Neural cell (in vitro differentiated cells): ENCODE measurements at regions not wholly inside any gene's neighbourhood (a gene's known extent, or its start where the extent isn't known, plus 50 kb on each side); places are given as distances from the start of the nearest gene placed in this dataset.

Experiments used
- H2AFZ ChIP-seq: fragments of 200-600, 300-800 bp; sonication (generic), shearing (Covaris generic); 2 replicates; pipeline ENCODE4 v1.6.0; 2014; ENCODE audit warnings: low read depth, mild to moderate bottlenecking, antibody characterized with exemption, low read length, moderate library complexity
- H3F3A ChIP-seq: fragments of 200-600 bp; shearing (Covaris generic); 2 replicates; pipeline ENCODE4 v1.6.1; 2016; ENCODE audit warnings: mild to moderate bottlenecking, moderate library complexity, mixed read lengths, antibody characterized with exemption, low read length; ENCODE audit not compliant: insufficient read depth, poor library complexity, severe bottlenecking
- H3K27ac ChIP-seq: fragments of 200-600, 300-800 bp; sonication (generic), shearing (Covaris generic); 2 replicates; pipeline ENCODE4 v1.5.1; 2014; ENCODE audit warnings: mild to moderate bottlenecking, low read length, moderate library complexity
- H3K27me3 ChIP-seq: fragments of 300-800, 200-600 bp; sonication (generic), shearing (Covaris generic); 2 replicates; pipeline ENCODE4 v1.6.0; 2014; ENCODE audit warnings: mild to moderate bottlenecking, low read depth, low read length, moderate library complexity; ENCODE audit not compliant: insufficient read depth
- H3K36me3 ChIP-seq: fragments of 300-800, 200-600 bp; sonication (generic), shearing (Covaris generic); 2 replicates; pipeline ENCODE4 v1.5.1; 2014; ENCODE audit warnings: mild to moderate bottlenecking, antibody characterized with exemption, low read length, moderate library complexity; ENCODE audit not compliant: insufficient read depth
- H3K4me2 ChIP-seq: fragments of 300-800, 200-600 bp; sonication (generic), shearing (Covaris generic); 2 replicates; pipeline ENCODE4 v1.6.0; 2014; ENCODE audit warnings: mild to moderate bottlenecking, low read length
- H3K4me3 ChIP-seq: fragments of 300-800, 200-600 bp; sonication (generic), shearing (Covaris generic); 2 replicates; pipeline ENCODE4 v1.5.1; 2014; ENCODE audit warnings: mild to moderate bottlenecking, low read length, moderate library complexity
- H3K79me2 ChIP-seq: fragments of 200-600 bp; shearing (Covaris generic); replicated peaks from 2 replicates; pipeline ENCODE4 v1.6.0; 2014; ENCODE audit warnings: mild to moderate bottlenecking, low read length, moderate library complexity; ENCODE audit not compliant: insufficient read depth
- H3K9ac ChIP-seq: fragments of 300-800, 200-600 bp; sonication (generic), shearing (Covaris generic); 2 replicates; pipeline ENCODE4 v1.6.1; 2016; ENCODE audit warnings: mild to moderate bottlenecking, low read length, mixed read lengths
- H3K9me2 ChIP-seq: fragments of 200-600 bp; shearing (Covaris generic); 2 replicates; pipeline ENCODE4 v1.6.1; 2016; ENCODE audit warnings: mild to moderate bottlenecking, low read length, mixed read lengths; ENCODE audit not compliant: insufficient read depth
- H3K9me3 ChIP-seq: fragments of 200-600, 300-800 bp; sonication (generic), shearing (Covaris generic); 2 replicates; pipeline ENCODE4 v1.6.1; 2016; ENCODE audit warnings: mild to moderate bottlenecking, mixed run types, low read length, moderate library complexity, mixed read lengths
- H4K20me1 ChIP-seq: fragments of 200-600 bp; shearing (Covaris generic); 2 replicates; pipeline ENCODE4 v1.6.1; 2016; ENCODE audit warnings: mild to moderate bottlenecking, mixed run types; ENCODE audit not compliant: insufficient read depth
- EP300 ChIP-seq: fragments of 450-650 bp; conservative IDR thresholded peaks from 2 replicates; pipeline ENCODE4 v1.6.1; 2014; ENCODE audit warnings: antibody characterized with exemption, mild to moderate bottlenecking, moderate library complexity; ENCODE audit not compliant: poor library complexity, severe bottlenecking
- EZH2 ChIP-seq: fragments of 200-600, 300-800 bp; shearing (Covaris generic), sonication (generic); IDR thresholded peaks from 2 replicates; pipeline ENCODE4 v1.6.1; 2014; ENCODE audit warnings: antibody characterized with exemption, low read length, borderline replicate concordance, mild to moderate bottlenecking; ENCODE audit not compliant: insufficient read depth, poor library complexity, severe bottlenecking
- MXI1 ChIP-seq: fragments of 450-650 bp; conservative IDR thresholded peaks from 2 replicates; pipeline ENCODE4 v1.6.1; 2014; ENCODE audit warnings: antibody characterized with exemption, mild to moderate bottlenecking; ENCODE audit not compliant: poor library complexity, severe bottlenecking
- POLR2AphosphoS5 ChIP-seq: IDR thresholded peaks from 2 replicates; pipeline ENCODE4 v1.6.1; 2012
- RAD21 ChIP-seq: fragments of 450-650 bp; conservative IDR thresholded peaks from 2 replicates; pipeline ENCODE4 v1.6.1; 2014; ENCODE audit warnings: antibody characterized with exemption, mild to moderate bottlenecking, moderate library complexity
- SMC3 ChIP-seq: fragments of 450-650 bp; conservative IDR thresholded peaks from 2 replicates; pipeline ENCODE4 v1.6.1; 2014; ENCODE audit warnings: antibody characterized with exemption, mild to moderate bottlenecking, moderate library complexity; ENCODE audit not compliant: poor library complexity
- TAF1 ChIP-seq: IDR thresholded peaks from 2 replicates; pipeline ENCODE4 v1.6.1; 2012; ENCODE audit warnings: low read depth
- TF ChIP-seq, protein P1 (sequence below): IDR thresholded peaks from 2 replicates; pipeline ENCODE4 v1.6.1; 2012; ENCODE audit warnings: borderline replicate concordance
- TF ChIP-seq, protein P2 (sequence below): fragments of 450-650 bp; IDR thresholded peaks from 2 replicates; pipeline ENCODE4 v1.5.1; 2014; ENCODE audit warnings: antibody characterized with exemption, mild to moderate bottlenecking, moderate library complexity; ENCODE audit not compliant: poor library complexity, severe bottlenecking

GRCh38 chr9:71210326-71210725 is 88.9 kb upstream of the TRPM3 start:
- Histone ChIP-seq H3K36me3 (no peaks in the 10 kb centered on the region), H4K20me1 (no peaks in the 10 kb centered on the region), H3K4me3 (no peak overlapping the region), H3K79me2 (no peaks in the 10 kb centered on the region), H3K9me3 (no peaks in the 10 kb centered on the region), H3K27ac (no peak overlapping the region), H3F3A (no peaks in the 10 kb centered on the region), H3K9ac (no peak overlapping the region), H3K4me2 (no peak overlapping the region), H3K9me2 (no peaks in the 10 kb centered on the region), H2AFZ (no peak overlapping the region), H3K27me3 (no peaks in the 10 kb centered on the region)
- TF ChIP-seq POLR2AphosphoS5, result no peak

DNA sequence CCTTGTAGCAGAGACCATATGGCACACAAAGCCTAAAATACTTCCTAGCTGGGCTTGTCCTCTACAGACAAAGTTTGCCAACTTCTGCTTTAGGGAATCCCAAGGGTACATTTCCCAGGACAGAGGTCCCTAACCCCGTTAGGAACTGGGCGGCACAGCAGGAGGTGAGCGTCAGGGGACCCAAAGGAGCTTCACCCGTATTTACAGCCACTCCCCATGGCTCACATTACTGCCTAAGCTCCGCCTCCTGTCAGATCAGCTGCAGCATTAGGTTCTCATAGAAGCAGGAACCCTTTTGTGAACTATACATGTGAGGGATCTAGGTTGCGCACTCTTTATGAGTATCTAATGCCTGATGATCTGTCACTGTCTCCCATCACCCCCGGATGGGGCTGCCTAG is 88.5 kb upstream of the TRPM3 start:
- H3K79me2 ChIP-seq, result no peaks in the 10 kb centered on the region
- no peaks in the 10 kb centered on the region for H3K27me3 ChIP-seq
- H3K9me2 ChIP-seq, result no peaks in the 10 kb centered on the region
- H3K9ac ChIP-seq, result no peak overlapping the region
- TF ChIP-seq POLR2AphosphoS5 (no peak), RAD21 (no peak), MXI1 (no peak), EZH2 (no peak), EP300 (no peak), TAF1 (no peak), SMC3 (no peak)
- TF ChIP-seq, protein P1, sequence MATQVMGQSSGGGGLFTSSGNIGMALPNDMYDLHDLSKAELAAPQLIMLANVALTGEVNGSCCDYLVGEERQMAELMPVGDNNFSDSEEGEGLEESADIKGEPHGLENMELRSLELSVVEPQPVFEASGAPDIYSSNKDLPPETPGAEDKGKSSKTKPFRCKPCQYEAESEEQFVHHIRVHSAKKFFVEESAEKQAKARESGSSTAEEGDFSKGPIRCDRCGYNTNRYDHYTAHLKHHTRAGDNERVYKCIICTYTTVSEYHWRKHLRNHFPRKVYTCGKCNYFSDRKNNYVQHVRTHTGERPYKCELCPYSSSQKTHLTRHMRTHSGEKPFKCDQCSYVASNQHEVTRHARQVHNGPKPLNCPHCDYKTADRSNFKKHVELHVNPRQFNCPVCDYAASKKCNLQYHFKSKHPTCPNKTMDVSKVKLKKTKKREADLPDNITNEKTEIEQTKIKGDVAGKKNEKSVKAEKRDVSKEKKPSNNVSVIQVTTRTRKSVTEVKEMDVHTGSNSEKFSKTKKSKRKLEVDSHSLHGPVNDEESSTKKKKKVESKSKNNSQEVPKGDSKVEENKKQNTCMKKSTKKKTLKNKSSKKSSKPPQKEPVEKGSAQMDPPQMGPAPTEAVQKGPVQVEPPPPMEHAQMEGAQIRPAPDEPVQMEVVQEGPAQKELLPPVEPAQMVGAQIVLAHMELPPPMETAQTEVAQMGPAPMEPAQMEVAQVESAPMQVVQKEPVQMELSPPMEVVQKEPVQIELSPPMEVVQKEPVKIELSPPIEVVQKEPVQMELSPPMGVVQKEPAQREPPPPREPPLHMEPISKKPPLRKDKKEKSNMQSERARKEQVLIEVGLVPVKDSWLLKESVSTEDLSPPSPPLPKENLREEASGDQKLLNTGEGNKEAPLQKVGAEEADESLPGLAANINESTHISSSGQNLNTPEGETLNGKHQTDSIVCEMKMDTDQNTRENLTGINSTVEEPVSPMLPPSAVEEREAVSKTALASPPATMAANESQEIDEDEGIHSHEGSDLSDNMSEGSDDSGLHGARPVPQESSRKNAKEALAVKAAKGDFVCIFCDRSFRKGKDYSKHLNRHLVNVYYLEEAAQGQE, result no peak
- TF ChIP-seq, protein P2, sequence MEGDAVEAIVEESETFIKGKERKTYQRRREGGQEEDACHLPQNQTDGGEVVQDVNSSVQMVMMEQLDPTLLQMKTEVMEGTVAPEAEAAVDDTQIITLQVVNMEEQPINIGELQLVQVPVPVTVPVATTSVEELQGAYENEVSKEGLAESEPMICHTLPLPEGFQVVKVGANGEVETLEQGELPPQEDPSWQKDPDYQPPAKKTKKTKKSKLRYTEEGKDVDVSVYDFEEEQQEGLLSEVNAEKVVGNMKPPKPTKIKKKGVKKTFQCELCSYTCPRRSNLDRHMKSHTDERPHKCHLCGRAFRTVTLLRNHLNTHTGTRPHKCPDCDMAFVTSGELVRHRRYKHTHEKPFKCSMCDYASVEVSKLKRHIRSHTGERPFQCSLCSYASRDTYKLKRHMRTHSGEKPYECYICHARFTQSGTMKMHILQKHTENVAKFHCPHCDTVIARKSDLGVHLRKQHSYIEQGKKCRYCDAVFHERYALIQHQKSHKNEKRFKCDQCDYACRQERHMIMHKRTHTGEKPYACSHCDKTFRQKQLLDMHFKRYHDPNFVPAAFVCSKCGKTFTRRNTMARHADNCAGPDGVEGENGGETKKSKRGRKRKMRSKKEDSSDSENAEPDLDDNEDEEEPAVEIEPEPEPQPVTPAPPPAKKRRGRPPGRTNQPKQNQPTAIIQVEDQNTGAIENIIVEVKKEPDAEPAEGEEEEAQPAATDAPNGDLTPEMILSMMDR, result no peak
- no peaks in the 10 kb centered on the region for H3K9me3 ChIP-seq
- no peaks in the 10 kb centered on the region for H3K36me3 ChIP-seq
- no peaks in the 10 kb centered on the region for H3F3A ChIP-seq
- no peak overlapping the region for H3K27ac ChIP-seq
- H4K20me1 ChIP-seq, result no peaks in the 10 kb centered on the region
- H2AFZ ChIP-seq, result no peak overlapping the region
- H3K4me3 ChIP-seq, result no peak overlapping the region
- no peak overlapping the region for H3K4me2 ChIP-seq

DNA sequence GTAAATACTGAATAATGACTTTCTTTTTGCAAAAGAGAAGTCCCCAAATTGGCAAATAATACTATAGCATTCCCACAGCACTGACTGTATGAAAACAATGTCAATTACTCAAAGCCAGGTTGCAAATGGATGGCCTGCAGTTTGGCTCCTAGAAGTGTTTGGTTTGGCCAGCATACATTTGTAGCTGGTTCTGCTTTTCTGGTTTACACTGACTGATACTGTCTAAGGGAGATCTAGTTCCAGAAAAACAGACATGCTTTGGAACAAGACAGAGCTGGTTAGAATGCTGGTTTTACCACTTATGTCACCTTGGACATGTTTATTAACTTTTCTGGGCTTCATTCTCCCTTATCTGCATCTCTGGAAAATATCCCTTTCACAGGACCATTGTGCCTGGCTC is 81.5 kb upstream of the TRPM3 start:
- H3K27me3 ChIP-seq, result no peaks in the 10 kb centered on the region
- no peak overlapping the region for H3K9ac ChIP-seq
- no peaks in the 10 kb centered on the region for H3F3A ChIP-seq
- TF ChIP-seq EP300, result no peak
- no peak overlapping the region for H2AFZ ChIP-seq
- no peak overlapping the region for H3K27ac ChIP-seq
- no peak overlapping the region for H3K4me3 ChIP-seq
- no peak overlapping the region for H3K4me2 ChIP-seq
- H3K9me2 ChIP-seq, result no peaks in the 10 kb centered on the region
- H3K79me2 ChIP-seq, result no peaks in the 10 kb centered on the region
- H3K36me3 ChIP-seq, result no peaks in the 10 kb centered on the region
- H4K20me1 ChIP-seq, result no peaks in the 10 kb centered on the region
- no peaks in the 10 kb centered on the region for H3K9me3 ChIP-seq
